GM23248 (cell line): ENCODE measurements at regions not wholly inside any gene's neighbourhood (a gene's known extent, or its start where the extent isn't known, plus 50 kb on each side); places are given as distances from the start of the nearest gene placed in this dataset. TPM values are rescaled to one million over a fixed set of nuclear protein-coding genes. Genes with fewer than 3 reads are reported as not detected.

ENCODE experiments used
- DNase-seq: peaks from one replicate; pipeline ENCODE4 v3.0.0-alpha.2; 2015
- H2AFZ ChIP-seq: fragments of 200-600 bp; sonication (generic); 2 replicates; pipeline ENCODE4 v1.6.1; 2016; ENCODE audit warnings: antibody characterized with exemption
- H3F3A ChIP-seq: fragments of 200-600 bp; sonication (generic); 2 replicates; pipeline ENCODE4 v1.6.1; 2016; ENCODE audit warnings: mild to moderate bottlenecking, antibody characterized with exemption, mixed run types; ENCODE audit not compliant: insufficient read depth
- H3K27ac ChIP-seq: fragments of 200-600 bp; sonication (generic); 2 replicates; pipeline ENCODE4 v1.5.1; 2016; ENCODE audit warnings: mild to moderate bottlenecking
- H3K27me3 ChIP-seq: fragments of 200-600 bp; sonication (generic); replicated peaks from 2 replicates; pipeline ENCODE4 v1.6.1; 2016; ENCODE audit warnings: mild to moderate bottlenecking; ENCODE audit not compliant: insufficient read depth
- H3K36me3 ChIP-seq: fragments of 200-600 bp; sonication (generic); 2 replicates; pipeline ENCODE4 v1.6.1; 2016; ENCODE audit warnings: low read depth, mild to moderate bottlenecking
- H3K4me1 ChIP-seq: fragments of 200-600 bp; sonication (generic); 2 replicates; pipeline ENCODE4 v1.6.1; 2016; ENCODE audit warnings: mild to moderate bottlenecking; ENCODE audit not compliant: insufficient read depth
- H3K4me2 ChIP-seq: fragments of 200-600 bp; sonication (generic); one replicate; pipeline ENCODE4 v1.6.1; 2016; ENCODE audit warnings: mild to moderate bottlenecking; ENCODE audit not compliant: unreplicated experiment
- H3K4me3 ChIP-seq: fragments of 200-600 bp; sonication (generic); 2 replicates; pipeline ENCODE4 v1.5.1; 2016; ENCODE audit warnings: mild to moderate bottlenecking
- H3K79me2 ChIP-seq: fragments of 200-600 bp; sonication (generic); 2 replicates; pipeline ENCODE4 v1.6.1; 2016; ENCODE audit warnings: mild to moderate bottlenecking; ENCODE audit not compliant: insufficient read depth
- H3K9ac ChIP-seq: fragments of 200-600 bp; sonication (generic); 2 replicates; pipeline ENCODE4 v1.6.1; 2016; ENCODE audit warnings: mild to moderate bottlenecking
- H3K9me2 ChIP-seq: fragments of 200-600 bp; sonication (generic); 2 replicates; pipeline ENCODE4 v1.6.1; 2016; ENCODE audit warnings: mixed run types, mild to moderate bottlenecking, moderate library complexity; ENCODE audit not compliant: insufficient read depth
- H3K9me3 ChIP-seq: fragments of 200-600 bp; sonication (generic); one replicate; pipeline ENCODE4 v1.6.1; 2017; ENCODE audit warnings: low read depth
- H4K20me1 ChIP-seq: fragments of 200-600 bp; sonication (generic); 2 replicates; pipeline ENCODE4 v1.6.0; 2016; ENCODE audit not compliant: insufficient read depth
- EZH2 ChIP-seq: fragments of 200-600 bp; sonication (generic); IDR thresholded peaks from 2 replicates; pipeline ENCODE4 v1.6.1; 2018; ENCODE audit warnings: antibody characterized with exemption, mild to moderate bottlenecking; ENCODE audit not compliant: insufficient read depth, poor library complexity, severe bottlenecking
- EZH2phosphoT487 ChIP-seq: fragments of 200-600 bp; sonication (generic); IDR thresholded peaks from 2 replicates; pipeline ENCODE4 v1.6.1; 2018; ENCODE audit warnings: antibody characterized with exemption, moderate library complexity, mild to moderate bottlenecking, low read depth; ENCODE audit not compliant: insufficient read depth
- WGBS, 2 experiments: methylation state at CpG; one replicate each; pipeline ENCODE4 v1.1.6; 2015 to 2017; ENCODE audit warnings: low lambda C conversion rate in 2 of 2, low coverage in 1 of 2; ENCODE audit errors: missing lambda C conversion rate in 2 of 2; 5-methylcytosine and 5-hydroxymethylcytosine counted together
- in situ Hi-C: fragments of 300-500 bp; cut with MboI; formaldehyde crosslinking; loops from 2 replicates; pipeline ENCODE4 v1.15.0; 2020
- small RNA-seq: library from RNA; depleted of rRNA; stranded (forward); fragments of <200 nt; gene quantifications from one replicate; pipeline ENCODE3, GENCODE V24; 2014; ENCODE audit warnings: low read depth, low replicate concordance

DNA sequence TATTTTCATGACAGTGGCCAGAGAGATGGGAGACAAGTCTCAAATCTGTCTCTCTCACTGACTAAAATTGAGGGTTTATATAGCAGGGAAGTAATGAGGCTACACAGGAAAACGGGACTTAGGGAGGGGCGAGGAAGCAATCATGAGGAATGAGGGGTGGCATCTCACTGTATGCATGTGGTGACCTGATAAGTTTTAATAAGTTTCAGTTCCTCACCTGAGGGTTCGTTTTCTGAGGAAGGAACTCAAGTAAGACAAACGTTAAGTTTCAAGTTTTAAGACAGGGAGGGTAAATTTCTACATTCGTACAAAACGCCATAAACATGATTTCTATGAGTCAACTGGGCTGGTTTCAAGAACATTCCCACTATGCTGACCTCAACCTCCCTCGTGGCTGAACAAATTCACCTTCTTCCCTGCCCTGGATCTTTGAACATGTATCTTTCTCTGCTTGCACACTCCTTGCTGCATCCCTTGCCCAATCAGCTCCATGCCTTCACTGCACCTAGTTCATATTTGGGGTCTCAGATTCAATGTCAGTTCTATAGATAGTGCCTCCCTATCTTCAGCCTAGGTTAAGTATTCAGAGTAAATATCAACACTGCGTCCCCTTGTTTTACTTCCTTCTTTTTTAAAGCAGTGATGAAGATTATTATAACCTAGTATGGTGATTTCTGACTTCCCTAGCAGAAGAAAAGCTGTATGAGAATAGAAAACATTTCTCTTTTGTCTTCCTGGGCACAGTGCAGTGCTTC lies 53.3 kb upstream of the CNTNAP5 start:
- in situ Hi-C loops = no loop called here
- H3K9ac ChIP-seq = no peak overlapping the region
- no peaks in the 10 kb centered on the region for H4K20me1 ChIP-seq
- no peaks in the 10 kb centered on the region for H3K9me2 ChIP-seq
- no peaks in the 10 kb centered on the region for H3K36me3 ChIP-seq
- WGBS, 2 experiments = 6 to 8% methylated on average over 8 of the region's 8 CpGs
- no peak overlapping the region for H2AFZ ChIP-seq
- DNase-seq = no peak
- TF ChIP-seq EZH2 = no peak
- TF ChIP-seq EZH2phosphoT487 = no peak
- no peaks in the 10 kb centered on the region for H3K4me1 ChIP-seq
- H3K27me3 ChIP-seq = no peaks in the 10 kb centered on the region
- H3K4me2 ChIP-seq = no peak overlapping the region
- H3K9me3 ChIP-seq = no peaks in the 10 kb centered on the region
- H3F3A ChIP-seq = no peaks in the 10 kb centered on the region
- H3K27ac ChIP-seq = no peak overlapping the region
- no peak overlapping the region for H3K4me3 ChIP-seq
- no peaks in the 10 kb centered on the region for H3K79me2 ChIP-seq

Small RNA genes lying in the stretch of these regions (small RNA-seq; reads per million reads assigned to genes)
- not detected for gene AC064859.1
